22Rv1 (cell line): ENCODE measurements at regions not wholly inside any gene's neighbourhood (a gene's known extent, or its start where the extent isn't known, plus 50 kb on each side); places are given as distances from the start of the nearest gene placed in this dataset.

Experiments used
- H3K27ac ChIP-seq: fragments of 450-650 bp; 2 replicates; pipeline ENCODE4 v1.5.1; 2017
- CTCF ChIP-seq: fragments of 450-650 bp; IDR thresholded peaks from 2 replicates; pipeline ENCODE4 v1.5.1; 2017; ENCODE audit warnings: mild to moderate bottlenecking
- ZFX ChIP-seq: fragments of 450-650 bp; IDR thresholded peaks from 2 replicates; pipeline ENCODE4 v1.6.1; 2017; ENCODE audit warnings: antibody characterized with exemption, borderline replicate concordance

DNA sequence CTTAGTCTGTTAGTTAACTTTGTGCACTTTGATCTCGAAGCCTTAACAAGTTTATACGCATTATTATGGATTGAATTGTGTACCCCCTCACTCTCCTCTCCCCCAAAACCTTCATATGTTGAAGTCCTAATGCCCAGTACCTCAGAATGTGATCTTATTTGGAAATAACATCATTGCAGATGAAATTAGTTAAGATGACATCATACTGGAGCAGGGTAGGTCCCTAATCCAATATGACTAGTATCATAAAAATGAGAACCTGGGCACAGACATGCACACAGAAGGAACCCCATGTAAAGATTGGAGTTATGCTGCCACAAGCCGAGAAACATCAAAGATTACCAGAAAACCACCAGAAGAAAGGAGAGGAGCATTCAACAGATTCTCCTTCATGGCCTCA lies 85.8 kb upstream of the TSC22D1 start:
- TF ChIP-seq CTCF (no peak), ZFX (no peak)
- no peak overlapping the region for H3K27ac ChIP-seq

DNA sequence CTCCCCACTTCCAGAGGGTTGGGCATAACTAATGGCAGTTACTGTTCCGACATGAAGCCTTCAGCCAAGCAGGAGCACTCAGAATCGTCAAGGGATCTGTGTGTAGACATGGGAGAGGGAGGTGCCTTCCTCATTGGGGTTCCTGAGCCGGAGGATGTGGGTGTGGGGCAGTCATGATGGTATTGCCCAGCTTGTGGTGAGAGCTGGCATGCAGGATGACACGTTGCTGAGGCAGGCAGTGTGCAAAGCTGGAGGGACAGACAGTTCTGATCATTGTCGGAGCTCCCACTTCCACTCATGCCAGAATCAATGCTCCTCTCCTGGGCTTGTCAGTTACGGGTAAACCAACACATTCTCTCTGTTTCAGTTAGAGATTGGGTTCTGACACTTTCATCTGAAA lies 83.9 kb upstream of the TSC22D1 start:
- H3K27ac ChIP-seq: no peak overlapping the region
- TF ChIP-seq ZFX: no peak
- TF ChIP-seq CTCF: no peak

- TF ChIP-seq ZFX (no peak), CTCF (no peak)
- no peak overlapping the region for H3K27ac ChIP-seq
Measured at GRCh38 chr13:44652962-44653660, 77.0 kb upstream of the TSC22D1 start.

DNA sequence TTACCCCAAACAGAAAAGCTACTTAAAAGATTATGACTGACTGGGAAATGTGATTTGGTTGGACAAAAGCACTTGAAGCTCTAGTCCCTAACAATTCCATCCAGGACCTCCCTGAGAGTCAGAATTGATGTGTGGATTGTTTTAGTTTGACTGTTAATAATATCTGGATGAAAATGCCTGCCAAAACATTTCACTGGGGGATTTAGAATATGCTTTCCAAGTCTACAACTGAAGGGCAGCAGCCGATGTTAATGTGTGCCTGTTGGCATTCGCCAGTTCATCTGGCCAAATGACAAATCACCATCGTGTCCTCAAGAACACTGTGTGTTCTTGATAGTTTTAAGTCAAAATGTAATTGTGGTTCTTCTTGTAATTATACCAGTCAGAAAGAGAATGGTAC lies 76.0 kb upstream of the TSC22D1 start:
- H3K27ac ChIP-seq: no peak overlapping the region
- TF ChIP-seq CTCF (no peak), ZFX (no peak)

DNA sequence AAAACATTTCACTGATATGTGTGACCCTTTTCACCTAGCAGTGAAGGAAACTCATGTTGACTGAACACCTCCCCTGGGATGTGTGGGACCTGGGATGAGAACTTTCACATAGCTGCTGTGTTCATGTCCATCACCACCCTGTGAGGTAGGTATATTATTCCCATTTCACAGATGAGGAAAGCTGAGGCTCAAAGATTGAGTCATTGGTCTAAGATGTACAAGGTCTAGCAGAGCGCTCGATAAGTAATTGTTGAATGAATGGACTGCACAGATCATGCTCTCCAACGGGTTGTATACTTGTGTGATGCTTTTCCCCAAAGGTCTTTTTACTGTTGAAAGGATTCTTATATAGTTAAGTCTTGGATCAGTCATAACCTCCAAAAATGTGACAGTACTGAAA lies 75.6 kb upstream of the TSC22D1 start:
- TF ChIP-seq ZFX (no peak), CTCF (no peak)
- H3K27ac ChIP-seq: no peak overlapping the region

GRCh38 chr13:44651209-44651608 lies 75.1 kb upstream of the TSC22D1 start:
- no peak overlapping the region for H3K27ac ChIP-seq
- TF ChIP-seq CTCF: no peak
- no peak for TF ChIP-seq ZFX

DNA sequence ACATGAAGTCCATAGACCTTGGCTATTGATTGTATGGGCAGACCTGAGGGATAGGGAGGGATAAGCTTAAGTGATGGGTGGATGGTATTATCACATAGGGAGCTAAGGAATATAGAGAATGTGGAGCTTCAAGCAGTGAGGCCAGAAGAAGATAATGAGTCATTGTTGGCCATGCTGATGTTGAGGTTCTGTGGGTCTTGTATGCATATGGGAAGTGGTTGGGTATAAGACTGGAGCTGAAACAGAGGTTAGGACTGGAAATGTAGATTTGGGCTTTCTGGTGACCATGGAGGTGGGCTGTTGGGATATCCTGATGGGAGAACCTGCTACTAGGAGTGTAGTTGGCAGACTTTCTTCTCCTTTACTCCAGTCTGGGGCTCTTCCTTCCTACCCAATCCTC lies 73.7 kb upstream of the TSC22D1 start:
- H3K27ac ChIP-seq: no peak overlapping the region
- TF ChIP-seq CTCF (no peak), ZFX (no peak)
